ENCODE measurements at regions not wholly inside any gene's neighbourhood (a gene's known extent, or its start where the extent isn't known, plus 50 kb on each side); places are given as distances from the start of the nearest gene placed in this dataset.

DNA sequence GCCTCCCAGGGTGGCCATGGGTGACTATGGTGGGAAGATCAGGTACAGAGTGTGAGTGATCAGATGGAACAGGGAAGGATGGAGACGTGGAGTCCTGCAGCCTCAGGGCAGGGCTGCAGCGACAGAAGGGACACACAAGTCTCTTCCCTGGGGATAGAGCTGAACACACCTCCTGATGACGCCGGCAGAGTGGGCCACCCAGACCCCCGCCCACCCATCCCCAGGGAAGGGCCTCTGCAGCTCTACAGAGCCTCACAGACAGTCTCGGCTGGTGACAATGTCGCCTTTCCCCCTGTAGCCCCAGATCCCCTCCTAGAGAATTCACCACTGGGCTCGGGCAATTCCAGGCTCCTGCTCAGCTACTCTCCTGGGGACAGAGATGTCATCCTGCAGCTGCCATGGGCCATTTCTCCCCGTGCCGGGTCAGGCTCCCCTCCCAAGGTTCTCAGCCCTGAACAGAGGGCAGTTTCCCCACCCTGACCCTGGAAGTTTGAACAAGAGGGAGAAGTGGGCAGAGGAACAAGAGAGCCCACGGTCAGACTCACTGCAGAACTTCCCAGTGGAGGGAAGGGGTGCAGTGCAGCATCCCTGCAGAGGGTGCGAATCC is 115.7 kb downstream of the NCOR2 start:
- no peaks in the 10 kb centered on the region for H3K9me3 ChIP-seq (ENCODE audit: low read length)
- ChIA-PET CTCF (no interaction called here), POLR2A (ENCODE audit: unreplicated experiment) (no interaction called here)
- TF ChIP-seq, protein P1, sequence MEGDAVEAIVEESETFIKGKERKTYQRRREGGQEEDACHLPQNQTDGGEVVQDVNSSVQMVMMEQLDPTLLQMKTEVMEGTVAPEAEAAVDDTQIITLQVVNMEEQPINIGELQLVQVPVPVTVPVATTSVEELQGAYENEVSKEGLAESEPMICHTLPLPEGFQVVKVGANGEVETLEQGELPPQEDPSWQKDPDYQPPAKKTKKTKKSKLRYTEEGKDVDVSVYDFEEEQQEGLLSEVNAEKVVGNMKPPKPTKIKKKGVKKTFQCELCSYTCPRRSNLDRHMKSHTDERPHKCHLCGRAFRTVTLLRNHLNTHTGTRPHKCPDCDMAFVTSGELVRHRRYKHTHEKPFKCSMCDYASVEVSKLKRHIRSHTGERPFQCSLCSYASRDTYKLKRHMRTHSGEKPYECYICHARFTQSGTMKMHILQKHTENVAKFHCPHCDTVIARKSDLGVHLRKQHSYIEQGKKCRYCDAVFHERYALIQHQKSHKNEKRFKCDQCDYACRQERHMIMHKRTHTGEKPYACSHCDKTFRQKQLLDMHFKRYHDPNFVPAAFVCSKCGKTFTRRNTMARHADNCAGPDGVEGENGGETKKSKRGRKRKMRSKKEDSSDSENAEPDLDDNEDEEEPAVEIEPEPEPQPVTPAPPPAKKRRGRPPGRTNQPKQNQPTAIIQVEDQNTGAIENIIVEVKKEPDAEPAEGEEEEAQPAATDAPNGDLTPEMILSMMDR (conservative IDR thresholded peaks at IDR 0.05; ENCODE audit: low read depth, low read length): no peak
- no peak for TF ChIP-seq EZH2phosphoT487 (IDR thresholded peaks at IDR 0.05; ENCODE audit: borderline replicate concordance, low read length)
- no peak for TF ChIP-seq EZH2 (IDR thresholded peaks at IDR 0.05; ENCODE audit: low read length, unreplicated experiment)
- no peaks in the 10 kb centered on the region for H3K79me2 ChIP-seq (ENCODE audit: low read length)
- H3K4me2 ChIP-seq (ENCODE audit: low read length): no peak overlapping the region
- H3K36me3 ChIP-seq (ENCODE audit: low read depth, low read length): no peaks in the 10 kb centered on the region
- no peak overlapping the region for H3K4me3 ChIP-seq (ENCODE audit: low read length)
- no peak for DNase-seq
- H2AFZ ChIP-seq (ENCODE audit: low read length): no peak overlapping the region
- no peaks in the 10 kb centered on the region for H3F3A ChIP-seq (ENCODE audit: low read length, unreplicated experiment)
- H3K4me1 ChIP-seq (ENCODE audit: insufficient read depth, low read length): peaks cover 22% of the 10 kb centered on the region
- no peak overlapping the region for H3K27ac ChIP-seq (ENCODE audit: low read length)
- BruUV-seq (replicated peaks): no TSS peak
- no peaks in the 10 kb centered on the region for H3K27me3 ChIP-seq (ENCODE audit: low read length)
- H3K9me2 ChIP-seq (replicated peaks; ENCODE audit: low read length): no peaks in the 10 kb centered on the region
- ATAC-seq: no peak
- no peak overlapping the region for H3K9ac ChIP-seq (ENCODE audit: low read length)
- H4K20me1 ChIP-seq (ENCODE audit: low read length): peaks cover 13% of the 10 kb centered on the region; the same call in 1 of the 2 replicates
- intact Hi-C loops (cut with micrococcal nuclease): loop anchor here (2.0 kb wide), 1 partner anchor 67 kb away; no protein-coding TSS in a partner anchor

DNA sequence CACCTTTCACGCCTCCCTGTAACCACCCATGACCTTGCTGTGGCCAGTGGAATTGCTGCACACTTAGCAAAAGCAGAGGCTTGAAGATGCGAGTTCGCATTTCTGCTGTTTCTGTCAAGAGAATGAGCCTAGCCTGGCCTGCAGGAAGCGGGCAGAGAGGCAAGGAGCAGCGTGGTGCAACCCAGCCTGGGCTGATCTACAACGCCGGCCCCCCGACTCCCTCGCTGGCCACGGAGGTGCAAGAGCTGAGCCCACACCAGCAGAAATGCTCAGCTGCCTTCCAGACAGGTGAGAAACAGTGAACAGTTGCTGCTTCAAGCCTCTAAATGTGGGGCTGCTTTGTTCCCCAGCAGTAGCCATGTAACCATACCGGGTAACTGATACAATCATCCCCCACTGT is 116.4 kb downstream of the NCOR2 start:
- intact Hi-C loops (cut with micrococcal nuclease): no loop called here
- Histone ChIP-seq H3K4me3 (ENCODE audit: low read length) (no peak overlapping the region), H3K9me2 (replicated peaks; ENCODE audit: low read length) (no peaks in the 10 kb centered on the region), H3F3A (ENCODE audit: low read length, unreplicated experiment) (no peaks in the 10 kb centered on the region), H3K4me1 (ENCODE audit: insufficient read depth, low read length) (peaks cover 22% of the 10 kb centered on the region), H3K27me3 (ENCODE audit: low read length) (no peaks in the 10 kb centered on the region), H3K36me3 (ENCODE audit: low read depth, low read length) (no peaks in the 10 kb centered on the region), H3K79me2 (ENCODE audit: low read length) (no peaks in the 10 kb centered on the region), H4K20me1 (ENCODE audit: low read length) (peaks cover 13% of the 10 kb centered on the region; the same call in 1 of the 2 replicates), H2AFZ (ENCODE audit: low read length) (no peak overlapping the region), H3K27ac (ENCODE audit: low read length) (no peak overlapping the region), H3K9me3 (ENCODE audit: low read length) (no peaks in the 10 kb centered on the region), H3K4me2 (ENCODE audit: low read length) (no peak overlapping the region), H3K9ac (ENCODE audit: low read length) (no peak overlapping the region)
- BruUV-seq (replicated peaks): no TSS peak
- ATAC-seq: no peak
- ChIA-PET POLR2A (ENCODE audit: unreplicated experiment) (no interaction called here), CTCF (no interaction called here)
- no peak for TF ChIP-seq EZH2 (IDR thresholded peaks at IDR 0.05; ENCODE audit: low read length, unreplicated experiment)
- TF ChIP-seq EZH2phosphoT487 (IDR thresholded peaks at IDR 0.05; ENCODE audit: borderline replicate concordance, low read length): no peak
- TF ChIP-seq, protein P1 (conservative IDR thresholded peaks at IDR 0.05; ENCODE audit: low read depth, low read length): no peak
- DNase-seq: no peak

DNA sequence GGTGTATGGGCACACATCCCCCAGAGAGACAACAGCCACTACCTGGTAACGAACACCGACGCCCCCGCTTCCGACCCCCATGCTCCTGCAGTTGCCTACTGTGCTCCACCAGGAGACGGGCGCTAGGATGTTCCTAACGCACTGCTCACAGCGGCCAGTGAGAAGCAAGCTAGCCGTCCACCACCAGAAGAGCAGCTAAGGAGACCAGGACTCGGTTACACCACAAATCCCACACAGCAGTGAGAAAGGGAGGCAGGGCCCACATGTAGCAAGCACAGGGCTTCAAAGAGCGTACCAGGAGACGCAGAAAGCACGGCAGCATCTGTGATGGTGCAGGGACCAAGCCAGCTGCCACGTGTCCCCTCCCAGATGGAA is 117.0 kb downstream of the NCOR2 start:
- no TSS peak for BruUV-seq (replicated peaks)
- no peaks in the 10 kb centered on the region for H3K36me3 ChIP-seq (ENCODE audit: low read depth, low read length)
- H3K27ac ChIP-seq (ENCODE audit: low read length): no peak overlapping the region
- no peaks in the 10 kb centered on the region for H3K9me2 ChIP-seq (replicated peaks; ENCODE audit: low read length)
- no peak overlapping the region for H3K9ac ChIP-seq (ENCODE audit: low read length)
- no peak overlapping the region for H3K4me3 ChIP-seq (ENCODE audit: low read length)
- TF ChIP-seq, protein P1 (conservative IDR thresholded peaks at IDR 0.05; ENCODE audit: low read depth, low read length): no peak
- TF ChIP-seq EZH2 (IDR thresholded peaks at IDR 0.05; ENCODE audit: low read length, unreplicated experiment) (no peak), EZH2phosphoT487 (IDR thresholded peaks at IDR 0.05; ENCODE audit: borderline replicate concordance, low read length) (no peak)
- H3F3A ChIP-seq (ENCODE audit: low read length, unreplicated experiment): no peaks in the 10 kb centered on the region
- peaks cover 13% of the 10 kb centered on the region; the same call in 1 of the 2 replicates for H4K20me1 ChIP-seq (ENCODE audit: low read length)
- H3K4me2 ChIP-seq (ENCODE audit: low read length): no peak overlapping the region
- DNase-seq (no peak), ATAC-seq (no peak)
- CTCF ChIA-PET: no interaction called here
- H3K27me3 ChIP-seq (ENCODE audit: low read length): no peaks in the 10 kb centered on the region
- intact Hi-C loops (cut with micrococcal nuclease): no loop called here
- H3K4me1 ChIP-seq (ENCODE audit: insufficient read depth, low read length): peaks cover 22% of the 10 kb centered on the region
- POLR2A ChIA-PET (ENCODE audit: unreplicated experiment): no interaction called here
- H3K9me3 ChIP-seq (ENCODE audit: low read length): no peaks in the 10 kb centered on the region
- no peak overlapping the region for H2AFZ ChIP-seq (ENCODE audit: low read length)
- no peaks in the 10 kb centered on the region for H3K79me2 ChIP-seq (ENCODE audit: low read length)

Data from PC-3 (cell line).